Hematopoietic multipotent progenitor cell (in vitro differentiated cells): ENCODE measurements at regions not wholly inside any gene's neighbourhood (a gene's known extent, or its start where the extent isn't known, plus 50 kb on each side); places are given as distances from the start of the nearest gene placed in this dataset.
A peak's percentile ranks its signal among the peaks of the same experiment; 100 is the strongest.
"Not testable (repeated sequence)": the region's sequence is repeated elsewhere in the genome, so short reads cannot be mapped to it uniquely, and the experiment has no call there.

Experiments used
- DNase-seq, 3 donors: peaks; one replicate each; pipeline ENCODE4 v3.0.0-alpha.2; 2011 to 2015; ENCODE audit warnings: low read depth in 2 of 3, low spot score in 2 of 3

GRCh38 chr14:19168261-19168660, 201.0 kb downstream of the POTEM start:
- DNase-seq: peak in 1 of 3 donors; percentile 0

DNA sequence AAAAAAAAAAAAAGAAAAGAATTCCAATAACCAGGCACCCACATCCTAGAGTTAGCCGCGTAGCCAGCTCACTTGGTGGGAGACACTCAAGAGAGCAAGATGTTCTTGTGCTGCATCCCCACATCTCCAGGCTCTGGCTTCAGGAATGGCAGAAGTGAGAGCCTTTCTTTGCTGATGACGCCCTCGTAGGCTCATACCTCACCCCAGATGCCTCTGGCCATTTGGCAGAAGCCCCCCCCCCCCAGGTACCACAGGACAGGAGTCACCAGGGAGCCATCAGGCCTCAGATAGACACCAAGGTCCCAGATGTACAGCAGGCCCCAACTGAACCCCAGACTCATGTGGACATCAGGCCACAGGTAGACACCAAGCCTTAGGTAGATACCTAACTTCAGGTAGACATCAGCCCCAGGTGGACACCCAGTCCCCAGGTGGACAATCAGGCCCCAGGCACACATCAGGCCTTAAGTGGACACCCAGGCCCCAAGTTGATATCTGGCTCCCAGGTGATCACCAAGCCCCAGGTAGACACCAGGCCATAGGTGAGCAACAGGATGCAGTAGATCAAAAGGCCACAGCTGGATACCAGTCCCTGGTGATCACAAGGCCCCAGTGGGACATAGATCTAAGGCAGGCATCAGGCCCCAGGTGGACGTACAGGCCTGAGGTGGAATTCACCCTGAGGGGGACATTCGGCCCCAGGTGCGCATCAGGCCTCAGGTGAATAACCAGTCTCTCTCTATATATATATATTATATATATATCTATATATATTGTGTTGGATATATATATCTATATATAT, 202.5 kb downstream of the POTEM start:
- not testable (repeated sequence) for DNase-seq

GRCh38 chr14:19172745-19173144, 205.5 kb downstream of the POTEM start:
- DNase-seq: peak in 1 of 3 donors; percentile 0

GRCh38 chr14:19173188-19173587, 206.0 kb downstream of the POTEM start:
- not testable (repeated sequence) for DNase-seq

DNA sequence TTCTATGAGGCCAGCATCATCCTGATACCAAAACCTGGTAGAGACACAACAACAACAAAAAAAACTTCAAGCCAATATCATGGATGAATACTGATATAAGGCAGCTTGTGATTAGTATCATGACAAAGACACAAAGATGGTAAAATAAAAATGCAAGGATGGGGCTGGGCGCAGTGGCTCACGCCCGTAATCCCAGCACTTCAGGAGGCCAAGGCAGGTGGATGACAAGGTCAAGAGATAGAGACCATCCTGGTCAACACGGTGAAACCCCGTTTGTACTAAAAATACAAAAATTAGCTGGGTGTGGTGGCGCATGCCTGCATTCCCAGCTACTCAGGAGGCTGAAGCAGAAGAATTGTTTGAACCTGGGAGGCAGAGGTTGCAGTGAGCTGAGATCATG, 210.2 kb downstream of the POTEM start:
- DNase-seq: not testable (repeated sequence)

GRCh38 chr14:19180297-19180696, 213.1 kb downstream of the POTEM start:
- not testable (repeated sequence) for DNase-seq

DNA sequence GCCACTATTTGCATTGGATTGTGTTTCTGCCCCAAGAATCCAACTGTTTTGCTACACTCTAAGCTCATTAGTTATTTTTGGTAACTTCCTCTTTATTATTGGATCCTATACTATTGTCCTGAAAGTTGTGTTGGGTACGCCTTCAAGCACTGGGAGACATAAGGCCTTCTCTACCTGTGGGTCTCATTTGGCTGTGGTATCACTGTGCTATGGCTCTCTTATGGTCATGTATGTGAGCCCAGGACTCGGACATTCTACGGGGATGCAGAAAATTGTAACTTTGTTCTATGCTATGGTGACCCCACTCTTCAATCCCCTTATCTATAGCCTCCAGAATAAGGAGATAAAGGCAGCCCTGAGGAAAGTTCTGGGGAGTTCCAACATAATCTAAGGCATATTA, 213.6 kb downstream of the POTEM start:
- DNase-seq: not testable (repeated sequence)

- not testable (repeated sequence) for DNase-seq
Observed at GRCh38 chr14:19195146-19195545, 227.9 kb downstream of the POTEM start.

- not testable (repeated sequence) for DNase-seq
Observed at GRCh38 chr14:19197488-19198234, 230.4 kb downstream of the POTEM start.

DNA sequence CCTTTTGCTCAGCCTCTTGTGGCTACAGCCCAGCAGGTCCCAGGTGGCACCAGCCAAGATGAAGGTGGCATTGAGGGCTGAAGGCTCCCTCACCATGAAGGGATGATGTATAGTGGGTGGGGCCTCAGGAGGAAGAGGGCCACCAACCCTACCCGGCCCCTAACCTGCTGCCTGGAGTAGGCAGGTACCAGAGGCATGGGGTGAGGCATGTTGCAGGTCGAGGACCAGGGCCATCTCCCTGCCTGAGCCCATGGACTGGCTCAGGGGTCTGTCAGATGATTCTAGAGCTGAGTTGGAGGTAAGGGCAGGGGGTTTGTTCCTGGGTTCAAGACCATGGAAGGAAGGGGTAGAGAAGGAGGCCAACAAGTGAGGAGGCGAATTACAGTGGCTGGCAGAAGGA, 231.1 kb downstream of the POTEM start:
- DNase-seq: not testable (repeated sequence)

DNA sequence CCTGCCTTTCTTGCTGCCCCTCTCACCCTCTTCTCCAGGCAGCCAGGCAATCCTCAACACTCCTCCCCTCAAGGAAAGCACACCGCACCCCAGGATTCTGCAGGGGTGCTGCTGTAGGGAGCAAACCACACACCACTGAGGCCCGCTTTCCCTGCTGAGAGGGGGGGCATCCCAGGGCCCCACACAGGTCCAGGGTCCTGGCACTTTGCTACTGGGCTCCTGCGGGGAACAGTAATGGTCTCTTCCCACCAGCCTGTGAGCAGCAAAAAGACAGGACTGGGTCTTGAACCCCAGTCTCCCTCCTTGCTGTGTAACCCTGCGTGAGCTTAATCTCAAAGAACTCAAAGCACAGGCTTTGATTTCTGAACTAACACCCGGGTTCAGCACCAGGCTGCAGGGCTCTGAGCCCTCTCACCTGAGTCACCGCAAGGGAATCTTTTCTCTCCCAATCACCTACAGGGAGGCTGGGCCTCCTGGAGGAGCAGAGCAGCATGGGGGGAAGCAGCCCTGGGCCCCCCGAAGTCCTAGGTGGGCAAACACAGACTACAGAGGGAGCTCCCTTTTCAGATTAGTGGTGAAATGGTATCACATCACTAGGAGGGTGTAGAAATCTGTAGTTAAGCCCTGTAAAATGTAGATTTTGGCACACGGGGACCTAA, 232.6 kb downstream of the POTEG start:
- DNase-seq: not testable (repeated sequence)

GRCh38 chr14:19202053-19202442, 232.1 kb downstream of the POTEG start:
- DNase-seq: not testable (repeated sequence)

- not testable (repeated sequence) for DNase-seq
Observed at GRCh38 chr14:19203250-19203972, 230.7 kb downstream of the POTEG start.

DNA sequence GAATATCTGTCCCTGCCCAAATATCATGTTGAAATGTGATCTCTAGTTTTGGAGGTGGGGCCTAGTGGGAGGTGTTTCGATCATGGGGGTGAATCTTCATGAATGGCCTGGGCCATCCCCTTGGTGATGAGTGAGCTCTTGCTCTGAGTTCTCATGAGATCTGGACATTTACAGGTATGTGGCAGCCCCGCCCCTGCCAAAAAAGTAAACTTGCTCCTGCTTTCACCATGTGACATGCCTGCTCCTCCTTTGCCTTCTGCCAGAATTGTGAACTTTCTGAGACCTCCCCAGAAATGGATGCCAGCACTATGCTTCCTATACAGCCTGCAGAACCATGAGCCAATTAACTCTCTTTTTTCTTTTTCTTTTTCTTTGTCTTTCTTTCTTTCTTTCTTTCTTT, 229.3 kb downstream of the POTEG start:
- not testable (repeated sequence) for DNase-seq

DNA sequence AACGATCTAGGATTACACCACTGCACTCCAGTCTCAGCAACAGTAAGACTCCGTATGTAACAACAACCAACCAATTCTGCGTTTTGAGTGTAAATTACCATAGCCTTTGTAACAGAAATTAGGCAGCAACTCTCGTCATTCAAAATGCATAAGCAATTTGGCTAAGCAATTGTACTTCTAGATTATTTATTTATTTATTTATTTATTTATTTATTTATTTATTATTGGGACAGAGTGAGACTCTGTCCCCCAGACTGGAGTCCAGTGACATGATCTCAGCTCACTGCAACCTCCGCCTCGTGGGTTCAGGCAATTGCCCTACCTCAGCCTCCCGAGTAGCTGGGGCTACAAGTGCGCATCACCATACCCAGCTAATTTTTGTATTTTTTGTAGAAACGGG, 217.7 kb downstream of the POTEG start:
- DNase-seq: not testable (repeated sequence)

DNA sequence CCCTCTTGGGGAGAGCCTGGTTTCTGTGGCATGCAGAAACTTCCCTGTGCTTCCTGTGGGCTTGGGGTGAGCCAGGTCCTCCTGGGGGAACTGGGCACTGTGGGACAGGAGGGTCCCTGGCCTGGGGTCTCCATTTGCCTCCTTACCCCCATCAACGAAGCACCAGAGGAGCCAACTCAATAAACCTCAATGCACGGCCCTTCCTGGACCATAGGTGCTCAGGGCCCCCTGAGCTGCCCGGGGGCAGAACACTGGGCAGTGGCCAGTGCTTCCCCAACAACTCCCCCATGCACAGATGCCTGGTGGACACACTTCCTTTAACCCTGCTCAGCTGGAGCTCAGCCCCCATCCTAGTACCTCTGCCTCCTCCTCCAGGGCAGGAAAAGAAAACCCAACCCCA, 214.7 kb downstream of the POTEG start:
- not testable (repeated sequence) for DNase-seq

DNA sequence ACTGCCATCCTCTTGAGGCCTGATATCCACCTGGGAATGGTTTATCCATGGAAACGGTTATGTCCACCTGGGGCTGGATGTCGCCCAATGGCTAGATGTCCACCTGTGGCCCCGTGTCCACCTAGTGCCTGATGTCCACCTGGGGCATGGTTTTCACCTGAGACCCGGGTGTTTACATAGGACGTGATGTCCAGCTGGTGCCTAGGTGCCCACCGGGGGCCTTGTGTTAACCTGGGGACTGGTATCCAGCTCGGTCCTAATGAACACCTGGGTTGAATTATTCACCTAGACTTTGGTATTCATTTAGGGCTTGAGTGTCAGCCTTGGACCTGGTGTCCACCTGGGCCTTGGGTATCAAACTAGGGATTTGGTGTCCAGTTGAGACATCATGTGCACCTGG, 202.7 kb downstream of the POTEG start:
- DNase-seq: not testable (repeated sequence)

- DNase-seq: not testable (repeated sequence)
Observed at GRCh38 chr14:19234059-19234458, 200.1 kb downstream of the POTEG start.

GRCh38 chr14:19237656-19238055, 196.5 kb downstream of the POTEG start:
- not testable (repeated sequence) for DNase-seq

DNA sequence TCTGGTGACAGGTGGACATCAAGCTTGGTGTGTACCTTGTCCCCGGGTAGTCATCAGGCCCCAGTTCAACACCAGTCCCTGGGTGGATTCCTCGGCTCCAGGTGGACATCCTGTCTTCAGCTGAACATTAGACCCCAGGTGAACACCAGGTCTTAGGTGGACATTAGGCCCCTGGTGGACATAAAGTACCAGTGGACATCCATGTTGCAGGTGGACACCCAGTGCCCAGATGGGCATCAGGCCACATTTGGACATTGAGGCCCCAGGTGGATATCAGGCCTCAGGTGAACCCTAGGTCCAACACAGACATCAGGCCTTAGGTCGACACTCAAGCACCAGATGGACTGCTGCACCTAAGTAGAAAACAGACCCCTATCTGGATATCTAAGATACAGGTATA, 195.6 kb downstream of the POTEG start:
- DNase-seq: not testable (repeated sequence)

GRCh38 chr14:19239981-19240380, 194.2 kb downstream of the POTEG start:
- DNase-seq: not testable (repeated sequence)
